Neural cell (in vitro differentiated cells): ENCODE measurements at regions not wholly inside any gene's neighbourhood (a gene's known extent, or its start where the extent isn't known, plus 50 kb on each side); places are given as distances from the start of the nearest gene placed in this dataset.

Experiments
- H2AFZ ChIP-seq: fragments of 200-600, 300-800 bp; sonication (generic), shearing (Covaris generic); 2 replicates; pipeline ENCODE4 v1.6.0; 2014; ENCODE audit warnings: low read depth, mild to moderate bottlenecking, antibody characterized with exemption, low read length, moderate library complexity
- H3F3A ChIP-seq: fragments of 200-600 bp; shearing (Covaris generic); 2 replicates; pipeline ENCODE4 v1.6.1; 2016; ENCODE audit warnings: mild to moderate bottlenecking, moderate library complexity, mixed read lengths, antibody characterized with exemption, low read length; ENCODE audit not compliant: insufficient read depth, poor library complexity, severe bottlenecking
- H3K27ac ChIP-seq: fragments of 200-600, 300-800 bp; sonication (generic), shearing (Covaris generic); 2 replicates; pipeline ENCODE4 v1.5.1; 2014; ENCODE audit warnings: mild to moderate bottlenecking, low read length, moderate library complexity
- H3K27me3 ChIP-seq: fragments of 300-800, 200-600 bp; sonication (generic), shearing (Covaris generic); 2 replicates; pipeline ENCODE4 v1.6.0; 2014; ENCODE audit warnings: mild to moderate bottlenecking, low read depth, low read length, moderate library complexity; ENCODE audit not compliant: insufficient read depth
- H3K36me3 ChIP-seq: fragments of 300-800, 200-600 bp; sonication (generic), shearing (Covaris generic); 2 replicates; pipeline ENCODE4 v1.5.1; 2014; ENCODE audit warnings: mild to moderate bottlenecking, antibody characterized with exemption, low read length, moderate library complexity; ENCODE audit not compliant: insufficient read depth
- H3K4me2 ChIP-seq: fragments of 300-800, 200-600 bp; sonication (generic), shearing (Covaris generic); 2 replicates; pipeline ENCODE4 v1.6.0; 2014; ENCODE audit warnings: mild to moderate bottlenecking, low read length
- H3K4me3 ChIP-seq: fragments of 300-800, 200-600 bp; sonication (generic), shearing (Covaris generic); 2 replicates; pipeline ENCODE4 v1.5.1; 2014; ENCODE audit warnings: mild to moderate bottlenecking, low read length, moderate library complexity
- H3K79me2 ChIP-seq: fragments of 200-600 bp; shearing (Covaris generic); replicated peaks from 2 replicates; pipeline ENCODE4 v1.6.0; 2014; ENCODE audit warnings: mild to moderate bottlenecking, low read length, moderate library complexity; ENCODE audit not compliant: insufficient read depth
- H3K9ac ChIP-seq: fragments of 300-800, 200-600 bp; sonication (generic), shearing (Covaris generic); 2 replicates; pipeline ENCODE4 v1.6.1; 2016; ENCODE audit warnings: mild to moderate bottlenecking, low read length, mixed read lengths
- H3K9me2 ChIP-seq: fragments of 200-600 bp; shearing (Covaris generic); 2 replicates; pipeline ENCODE4 v1.6.1; 2016; ENCODE audit warnings: mild to moderate bottlenecking, low read length, mixed read lengths; ENCODE audit not compliant: insufficient read depth
- H3K9me3 ChIP-seq: fragments of 200-600, 300-800 bp; sonication (generic), shearing (Covaris generic); 2 replicates; pipeline ENCODE4 v1.6.1; 2016; ENCODE audit warnings: mild to moderate bottlenecking, mixed run types, low read length, moderate library complexity, mixed read lengths
- H4K20me1 ChIP-seq: fragments of 200-600 bp; shearing (Covaris generic); 2 replicates; pipeline ENCODE4 v1.6.1; 2016; ENCODE audit warnings: mild to moderate bottlenecking, mixed run types; ENCODE audit not compliant: insufficient read depth
- CTCF ChIP-seq: fragments of 450-650 bp; IDR thresholded peaks from 2 replicates; pipeline ENCODE4 v1.5.1; 2014; ENCODE audit warnings: antibody characterized with exemption, mild to moderate bottlenecking, moderate library complexity; ENCODE audit not compliant: poor library complexity, severe bottlenecking
- EP300 ChIP-seq: fragments of 450-650 bp; conservative IDR thresholded peaks from 2 replicates; pipeline ENCODE4 v1.6.1; 2014; ENCODE audit warnings: antibody characterized with exemption, mild to moderate bottlenecking, moderate library complexity; ENCODE audit not compliant: poor library complexity, severe bottlenecking
- EZH2 ChIP-seq: fragments of 200-600, 300-800 bp; shearing (Covaris generic), sonication (generic); IDR thresholded peaks from 2 replicates; pipeline ENCODE4 v1.6.1; 2014; ENCODE audit warnings: antibody characterized with exemption, low read length, borderline replicate concordance, mild to moderate bottlenecking; ENCODE audit not compliant: insufficient read depth, poor library complexity, severe bottlenecking
- MXI1 ChIP-seq: fragments of 450-650 bp; conservative IDR thresholded peaks from 2 replicates; pipeline ENCODE4 v1.6.1; 2014; ENCODE audit warnings: antibody characterized with exemption, mild to moderate bottlenecking; ENCODE audit not compliant: poor library complexity, severe bottlenecking
- POLR2AphosphoS5 ChIP-seq: IDR thresholded peaks from 2 replicates; pipeline ENCODE4 v1.6.1; 2012
- RAD21 ChIP-seq: fragments of 450-650 bp; conservative IDR thresholded peaks from 2 replicates; pipeline ENCODE4 v1.6.1; 2014; ENCODE audit warnings: antibody characterized with exemption, mild to moderate bottlenecking, moderate library complexity
- REST ChIP-seq: IDR thresholded peaks from 2 replicates; pipeline ENCODE4 v1.6.1; 2012; ENCODE audit warnings: borderline replicate concordance
- SMC3 ChIP-seq: fragments of 450-650 bp; conservative IDR thresholded peaks from 2 replicates; pipeline ENCODE4 v1.6.1; 2014; ENCODE audit warnings: antibody characterized with exemption, mild to moderate bottlenecking, moderate library complexity; ENCODE audit not compliant: poor library complexity
- TAF1 ChIP-seq: IDR thresholded peaks from 2 replicates; pipeline ENCODE4 v1.6.1; 2012; ENCODE audit warnings: low read depth

GRCh38 chr4:153038623-153039311 is 102.6 kb downstream of the FHDC1 start:
- no peaks in the 10 kb centered on the region for H4K20me1 ChIP-seq

More at GRCh38 chr4:153038623-153039311, 102.6 kb downstream of the FHDC1 start:
- Histone ChIP-seq H3K4me2 (no peak overlapping the region), H3K9me3 (no peaks in the 10 kb centered on the region), H2AFZ (no peak overlapping the region), H3K36me3 (no peaks in the 10 kb centered on the region), H3K79me2 (no peaks in the 10 kb centered on the region), H3K27ac (no peak overlapping the region), H3K4me3 (no peak overlapping the region), H3K27me3 (no peaks in the 10 kb centered on the region), H3K9ac (no peak overlapping the region), H3F3A (no peaks in the 10 kb centered on the region), H3K9me2 (no peaks in the 10 kb centered on the region)
- TF ChIP-seq REST (no peak), EP300 (no peak), RAD21 (no peak), SMC3 (no peak), EZH2 (no peak), POLR2AphosphoS5 (no peak), TAF1 (no peak), CTCF (no peak), MXI1 (no peak)
